SJCRH30 (cell line): ENCODE measurements at regions not wholly inside any gene's neighbourhood (a gene's known extent, or its start where the extent isn't known, plus 50 kb on each side); places are given as distances from the start of the nearest gene placed in this dataset.
A peak's percentile ranks its signal among the peaks of the same experiment; 100 is the strongest.

Experiments
- DNase-seq, 2 experiments: peaks; one replicate each; pipeline ENCODE4 v3.0.0-alpha.2; 2015 to 2020
- H3K27ac ChIP-seq: fragments of 250-450 bp; sonication (Bioruptor Pico); 2 replicates; pipeline ENCODE4 v1.5.1; 2020; ENCODE audit warnings: mild to moderate bottlenecking, moderate library complexity
- H3K27me3 ChIP-seq: fragments of 250-450 bp; sonication (Bioruptor Pico); 2 replicates; pipeline ENCODE4 v1.5.1; 2020; ENCODE audit warnings: mild to moderate bottlenecking, moderate library complexity
- H3K36me3 ChIP-seq: fragments of 250-450 bp; sonication (Bioruptor Pico); 2 replicates; pipeline ENCODE4 v1.5.1; 2020; ENCODE audit warnings: mild to moderate bottlenecking, moderate library complexity
- H3K4me1 ChIP-seq: fragments of 250-450 bp; sonication (Bioruptor Pico); 2 replicates; pipeline ENCODE4 v1.5.1; 2020; ENCODE audit warnings: mild to moderate bottlenecking, moderate library complexity
- H3K4me3 ChIP-seq: fragments of 250-450 bp; sonication (Bioruptor Pico); 2 replicates; pipeline ENCODE4 v1.5.1; 2020; ENCODE audit warnings: mild to moderate bottlenecking, moderate library complexity
- H3K9me3 ChIP-seq: fragments of 250-450 bp; sonication (Bioruptor Pico); replicated peaks from 2 replicates; pipeline ENCODE4 v1.5.1; 2020; ENCODE audit warnings: mild to moderate bottlenecking, moderate library complexity

DNA sequence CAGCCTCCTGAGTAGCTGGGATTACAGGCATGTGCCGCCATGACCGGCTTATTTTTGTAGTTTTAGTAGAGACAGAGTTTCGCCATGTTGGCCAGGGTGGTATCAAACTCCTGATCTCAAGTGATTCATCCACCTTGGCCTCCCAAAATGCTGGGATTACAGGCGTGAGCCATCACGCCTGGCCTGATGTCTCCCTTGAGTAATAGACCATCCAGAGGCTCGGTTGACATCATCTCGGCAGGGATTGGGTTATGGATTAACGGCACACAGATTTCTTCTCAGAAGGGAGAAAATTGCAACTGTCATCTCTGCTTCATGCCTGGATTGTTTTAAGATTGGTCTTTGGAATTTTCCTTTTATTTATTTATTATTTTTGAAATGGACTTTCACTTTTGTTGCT lies 239.2 kb upstream of the LARGE1 start:
- Histone ChIP-seq H3K27me3 (no peaks in the 10 kb centered on the region), H3K4me3 (no peak overlapping the region), H3K4me1 (no peaks in the 10 kb centered on the region), H3K36me3 (no peaks in the 10 kb centered on the region), H3K9me3 (no peaks in the 10 kb centered on the region), H3K27ac (no peak overlapping the region)
- DNase-seq, result no peak

DNA sequence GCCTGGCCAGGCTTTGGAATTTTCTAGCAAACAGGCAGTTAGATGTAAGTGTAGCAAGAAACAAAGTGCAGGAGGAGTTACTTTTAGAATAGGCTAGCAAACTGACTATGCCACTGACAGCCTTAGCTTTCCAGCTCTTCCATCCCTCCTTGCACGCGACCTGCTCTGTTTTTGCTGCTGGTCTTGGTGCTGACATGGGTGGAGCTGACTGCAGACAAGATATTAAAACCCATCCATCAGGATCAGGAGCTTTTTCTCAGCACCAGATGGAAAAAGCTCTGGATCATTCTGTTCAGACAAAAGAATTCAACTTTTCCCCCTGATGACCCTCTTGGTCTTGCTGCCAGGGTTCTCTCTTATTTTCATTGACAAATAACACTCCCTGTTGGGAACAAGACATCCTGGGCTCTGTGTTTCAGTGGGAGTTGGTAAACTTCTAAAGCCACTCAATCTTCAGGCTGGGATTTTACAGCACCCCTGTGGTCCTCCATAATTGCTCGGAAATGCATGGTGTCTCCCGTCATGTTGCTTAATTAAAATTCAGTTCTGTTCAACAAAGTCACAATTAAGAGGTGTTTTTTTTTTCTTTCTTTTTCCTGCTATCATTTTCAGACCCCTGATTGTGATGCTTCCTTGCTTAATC lies 240.0 kb upstream of the LARGE1 start:
- Histone ChIP-seq H3K36me3 (no peaks in the 10 kb centered on the region), H3K27me3 (no peaks in the 10 kb centered on the region), H3K27ac (no peak overlapping the region), H3K4me1 (no peaks in the 10 kb centered on the region), H3K9me3 (no peaks in the 10 kb centered on the region), H3K4me3 (no peak overlapping the region)
- DNase-seq, result no peak

DNA sequence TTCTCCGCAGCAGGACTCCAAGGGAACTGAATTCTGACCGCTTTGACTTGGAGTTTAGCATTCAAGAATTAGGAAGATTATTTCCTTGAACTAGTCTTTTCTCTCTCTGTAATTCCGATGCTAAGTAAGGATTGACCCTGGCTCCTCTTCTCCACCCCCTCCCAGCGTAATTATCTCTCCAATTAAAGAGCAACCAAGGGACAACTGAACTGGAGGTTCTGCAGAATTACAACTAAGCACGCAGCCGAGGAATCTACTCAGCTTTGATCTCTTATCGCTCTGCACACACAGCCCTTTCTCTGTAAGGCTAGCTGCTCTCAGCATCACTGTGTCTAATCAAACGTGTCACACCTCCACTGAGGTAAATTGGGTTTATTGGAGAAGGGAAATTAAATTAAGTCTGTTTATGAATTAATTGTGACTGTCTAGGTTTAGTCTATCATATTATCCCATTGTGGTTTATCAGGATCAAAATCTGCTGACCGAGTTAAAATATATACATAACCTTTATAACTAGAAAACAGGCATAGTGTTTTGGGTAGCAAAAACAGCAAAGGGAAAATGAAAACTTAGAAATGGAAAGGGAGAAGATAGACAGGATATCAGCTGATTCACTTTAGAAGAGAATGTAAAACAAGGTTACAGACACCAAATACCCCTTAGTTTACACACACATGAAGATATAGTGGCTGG lies 241.3 kb upstream of the LARGE1 start:
- DNase-seq, result no peak
- no peak overlapping the region for H3K4me3 ChIP-seq
- no peaks in the 10 kb centered on the region for H3K4me1 ChIP-seq
- no peak overlapping the region for H3K27ac ChIP-seq
- no peaks in the 10 kb centered on the region for H3K9me3 ChIP-seq
- no peaks in the 10 kb centered on the region for H3K36me3 ChIP-seq
- H3K27me3 ChIP-seq, result no peaks in the 10 kb centered on the region

DNA sequence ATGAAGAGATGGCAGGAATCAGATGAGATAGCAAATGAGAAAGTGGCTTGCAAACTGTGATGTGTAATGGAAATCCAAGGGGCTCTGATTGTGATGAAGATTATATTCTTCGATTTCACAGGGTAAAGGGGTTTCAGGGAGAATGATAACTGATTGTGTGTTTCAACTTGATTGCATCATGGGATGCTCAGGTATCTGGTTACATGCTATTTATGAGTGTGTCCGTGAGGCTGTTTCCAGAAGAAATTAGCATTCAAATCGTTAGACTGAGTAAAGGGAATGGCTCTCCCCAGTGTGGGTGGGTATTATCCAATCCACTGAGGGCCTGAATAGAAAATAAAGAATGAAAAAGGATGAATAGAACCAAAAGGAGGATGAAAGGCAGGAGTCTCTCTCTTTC lies 278.7 kb upstream of the LARGE1 start:
- no peak overlapping the region for H3K27ac ChIP-seq
- no peaks in the 10 kb centered on the region for H3K4me1 ChIP-seq
- no peaks in the 10 kb centered on the region for H3K36me3 ChIP-seq
- H3K9me3 ChIP-seq, result no peaks in the 10 kb centered on the region
- DNase-seq, result no peak
- H3K4me3 ChIP-seq, result no peak overlapping the region
- H3K27me3 ChIP-seq, result no peaks in the 10 kb centered on the region

DNA sequence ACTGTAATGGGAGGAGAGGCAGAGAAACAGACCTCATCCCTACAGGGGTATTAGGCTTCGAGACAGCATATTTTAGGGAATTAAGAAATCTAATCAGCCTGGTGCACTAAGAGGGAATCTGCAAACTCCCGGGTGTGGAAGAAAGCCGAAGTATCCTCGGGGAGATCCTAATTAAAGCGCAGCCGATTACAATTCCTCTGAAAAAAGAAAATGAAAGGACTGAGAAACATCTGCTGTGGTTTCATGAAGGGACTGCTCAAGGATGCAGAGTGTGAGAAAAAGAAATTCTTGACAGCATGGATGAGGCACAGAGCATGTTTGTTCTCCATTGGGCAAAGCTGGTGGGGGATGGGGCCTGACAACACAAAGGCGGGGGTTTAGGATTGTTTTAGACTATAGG lies 290.0 kb upstream of the LARGE1 start:
- H3K4me3 ChIP-seq, result no peak overlapping the region
- H3K36me3 ChIP-seq, result no peaks in the 10 kb centered on the region
- no peak for DNase-seq
- no peaks in the 10 kb centered on the region for H3K4me1 ChIP-seq
- no peaks in the 10 kb centered on the region for H3K9me3 ChIP-seq
- no peak overlapping the region for H3K27ac ChIP-seq
- no peaks in the 10 kb centered on the region for H3K27me3 ChIP-seq

DNA sequence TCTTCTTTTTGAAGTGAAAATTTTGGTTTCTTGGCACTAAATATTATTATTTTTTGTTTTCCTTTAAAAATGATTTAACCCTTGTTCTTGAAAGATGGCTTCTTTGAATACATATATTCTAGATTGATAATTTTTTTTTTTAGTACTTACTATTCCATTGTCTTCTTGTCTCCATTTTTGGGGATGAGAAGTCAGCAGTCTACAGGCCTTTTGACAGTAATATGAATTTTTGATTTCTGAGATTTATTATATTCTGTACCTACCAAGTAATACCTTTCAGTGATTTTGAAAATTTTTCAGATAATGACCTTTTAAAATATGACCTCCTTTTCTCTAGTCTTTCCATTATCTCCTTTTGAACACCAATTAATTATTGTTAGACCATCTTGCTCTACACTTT lies 294.1 kb upstream of the LARGE1 start:
- DNase-seq, result no peak

DNA sequence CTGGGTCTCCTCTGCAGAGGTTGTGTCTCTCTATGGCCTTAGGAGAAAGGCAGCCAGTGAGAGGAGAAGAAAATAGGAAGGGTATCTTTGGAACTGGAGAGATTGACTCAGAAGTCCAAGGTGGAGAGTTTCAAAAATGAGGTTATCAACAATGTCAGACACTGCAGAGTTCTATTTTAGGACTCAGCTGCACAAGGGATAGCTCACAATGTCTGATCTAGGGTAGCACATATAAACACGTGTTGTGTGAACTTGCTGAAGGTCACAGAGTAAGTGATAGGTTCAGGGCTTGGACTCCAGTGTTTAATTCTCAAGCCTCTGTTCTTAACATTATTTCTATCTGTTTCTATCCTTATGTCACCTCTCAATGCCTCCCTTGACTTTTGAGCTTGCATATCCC lies 305.0 kb upstream of the LARGE1 start:
- DNase-seq, result no peak
- no peaks in the 10 kb centered on the region for H3K27me3 ChIP-seq

More for the DNA sequence above, 294.1 kb upstream of the LARGE1 start:
- Histone ChIP-seq H3K4me1 (no peaks in the 10 kb centered on the region), H3K27me3 (no peaks in the 10 kb centered on the region), H3K36me3 (no peaks in the 10 kb centered on the region), H3K27ac (no peak overlapping the region), H3K4me3 (no peak overlapping the region), H3K9me3 (no peaks in the 10 kb centered on the region)

DNA sequence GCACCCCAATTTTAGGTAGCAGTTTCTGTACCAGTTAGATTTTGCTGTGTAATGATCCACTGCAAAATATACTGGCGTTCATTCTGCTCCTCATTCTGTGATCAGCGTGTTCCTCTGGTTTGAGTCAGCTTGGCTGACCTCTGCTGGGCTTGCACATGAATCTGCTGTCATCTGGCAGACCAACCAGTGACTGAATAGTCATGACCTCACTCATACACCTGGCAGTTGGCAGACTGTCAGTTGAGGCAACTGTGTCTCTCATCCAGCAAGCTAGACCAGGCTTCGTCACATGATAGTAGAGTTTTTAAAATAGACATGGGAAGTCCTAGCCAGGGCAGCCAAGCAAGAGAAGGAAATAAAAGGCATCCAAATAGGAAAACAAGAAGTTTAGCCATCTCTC lies 316.3 kb upstream of the LARGE1 start:
- no peaks in the 10 kb centered on the region for H3K9me3 ChIP-seq
- H3K36me3 ChIP-seq, result no peaks in the 10 kb centered on the region
- DNase-seq, result no peak
- no peak overlapping the region for H3K27ac ChIP-seq
- no peaks in the 10 kb centered on the region for H3K27me3 ChIP-seq
- no peaks in the 10 kb centered on the region for H3K4me1 ChIP-seq
- H3K4me3 ChIP-seq, result no peak overlapping the region

More for the DNA sequence above, 305.0 kb upstream of the LARGE1 start:
- H3K27ac ChIP-seq, result no peak overlapping the region
- H3K9me3 ChIP-seq, result no peaks in the 10 kb centered on the region
- no peaks in the 10 kb centered on the region for H3K36me3 ChIP-seq
- no peak overlapping the region for H3K4me3 ChIP-seq
- H3K4me1 ChIP-seq, result no peaks in the 10 kb centered on the region

DNA sequence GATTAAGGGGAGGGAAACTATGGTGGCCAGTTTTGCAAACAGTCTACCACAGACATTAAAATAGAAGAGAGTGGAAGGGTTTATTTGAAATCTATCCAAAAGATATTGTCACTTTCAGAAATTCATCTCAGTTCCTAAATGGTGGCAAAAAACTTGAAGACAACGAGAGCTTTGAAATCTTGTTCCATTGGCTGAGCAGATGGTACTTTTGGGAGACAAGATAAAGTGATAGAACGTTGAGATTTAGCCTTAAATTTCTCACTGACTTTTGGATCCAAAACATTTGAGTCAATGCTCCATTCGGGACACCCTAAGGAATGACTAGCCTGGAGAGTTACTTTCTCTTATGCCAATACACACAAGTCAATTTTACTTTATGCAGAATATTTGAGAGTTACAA lies 319.1 kb upstream of the LARGE1 start:
- H3K27me3 ChIP-seq, result no peaks in the 10 kb centered on the region
- H3K9me3 ChIP-seq, result no peaks in the 10 kb centered on the region
- H3K4me1 ChIP-seq, result no peaks in the 10 kb centered on the region
- H3K27ac ChIP-seq, result no peak overlapping the region
- no peaks in the 10 kb centered on the region for H3K36me3 ChIP-seq
- H3K4me3 ChIP-seq, result no peak overlapping the region
- no peak for DNase-seq

DNA sequence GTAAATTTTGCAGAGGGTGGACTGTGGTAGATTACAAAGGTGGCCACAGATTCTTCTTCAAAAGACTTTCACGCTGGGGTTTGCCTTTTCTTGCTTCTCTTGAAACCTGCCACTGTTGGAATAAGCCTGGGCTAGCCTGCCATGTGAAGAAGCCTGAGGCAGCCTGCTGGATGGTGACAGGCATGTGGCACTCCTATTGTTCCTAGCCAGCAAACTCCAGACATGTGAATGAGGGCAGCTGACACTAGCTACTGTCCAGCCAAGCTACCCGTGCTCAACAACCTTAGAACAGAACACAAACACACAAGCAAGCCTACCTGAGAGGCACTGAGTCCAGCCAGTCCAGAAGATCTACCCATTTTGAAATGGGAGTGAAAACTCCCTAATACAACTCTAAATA lies 322.7 kb upstream of the LARGE1 start:
- no peaks in the 10 kb centered on the region for H3K4me1 ChIP-seq
- H3K27ac ChIP-seq, result no peak overlapping the region
- H3K9me3 ChIP-seq, result no peaks in the 10 kb centered on the region
- H3K27me3 ChIP-seq, result no peaks in the 10 kb centered on the region
- no peak for DNase-seq
- H3K4me3 ChIP-seq, result no peak overlapping the region
- H3K36me3 ChIP-seq, result no peaks in the 10 kb centered on the region

DNA sequence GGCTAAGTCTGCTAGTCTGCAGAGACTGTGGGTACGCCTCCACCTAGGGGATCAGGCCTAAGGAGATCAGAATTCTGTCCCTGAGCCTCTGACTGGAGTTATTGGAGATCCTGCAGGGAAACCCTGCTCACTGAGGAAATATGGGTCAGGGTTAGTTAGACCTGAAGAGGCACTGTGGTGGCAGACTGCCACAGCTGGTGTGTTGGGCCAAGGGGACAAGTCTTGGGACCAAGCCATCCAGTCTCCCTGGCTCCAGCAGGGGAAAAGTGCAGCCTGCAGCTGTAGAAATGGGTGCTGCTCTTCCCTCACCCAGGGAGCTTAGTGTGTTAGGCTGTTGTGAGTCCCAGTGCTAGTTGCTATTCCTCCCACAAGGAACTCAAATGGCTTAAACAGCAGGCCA lies 334.8 kb upstream of the LARGE1 start:
- H3K9me3 ChIP-seq, result no peaks in the 10 kb centered on the region

DNA sequence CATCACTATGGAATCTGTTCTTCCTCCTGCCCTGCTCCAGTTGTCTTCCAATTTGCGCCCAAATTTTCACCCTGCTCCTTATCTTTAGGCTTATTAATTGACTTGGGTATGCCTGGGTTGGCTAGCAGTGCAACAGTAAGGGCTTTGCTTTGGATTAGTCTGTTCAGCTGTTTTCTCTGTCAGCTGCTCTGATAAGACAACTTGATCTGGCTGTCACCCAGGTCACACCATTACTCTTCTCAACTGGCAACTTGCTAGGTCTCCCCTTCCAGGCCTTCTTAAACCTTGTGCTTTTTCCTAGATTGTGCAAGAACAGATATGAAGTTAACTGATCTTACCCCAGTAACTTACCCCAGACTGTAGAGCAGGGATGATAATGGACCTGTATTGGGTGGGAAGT lies 357.8 kb upstream of the LARGE1 start:
- Histone ChIP-seq H3K36me3 (no peaks in the 10 kb centered on the region), H3K27ac (no peak overlapping the region), H3K27me3 (no peaks in the 10 kb centered on the region), H3K4me3 (no peak overlapping the region), H3K4me1 (no peaks in the 10 kb centered on the region), H3K9me3 (no peaks in the 10 kb centered on the region)
- DNase-seq, result peak in 1 of 2 experiments; percentile 12

More for the DNA sequence above, 334.8 kb upstream of the LARGE1 start:
- no peak for DNase-seq
- Histone ChIP-seq H3K27me3 (no peaks in the 10 kb centered on the region), H3K27ac (no peak overlapping the region), H3K36me3 (no peaks in the 10 kb centered on the region), H3K4me3 (no peak overlapping the region), H3K4me1 (no peaks in the 10 kb centered on the region)

DNA sequence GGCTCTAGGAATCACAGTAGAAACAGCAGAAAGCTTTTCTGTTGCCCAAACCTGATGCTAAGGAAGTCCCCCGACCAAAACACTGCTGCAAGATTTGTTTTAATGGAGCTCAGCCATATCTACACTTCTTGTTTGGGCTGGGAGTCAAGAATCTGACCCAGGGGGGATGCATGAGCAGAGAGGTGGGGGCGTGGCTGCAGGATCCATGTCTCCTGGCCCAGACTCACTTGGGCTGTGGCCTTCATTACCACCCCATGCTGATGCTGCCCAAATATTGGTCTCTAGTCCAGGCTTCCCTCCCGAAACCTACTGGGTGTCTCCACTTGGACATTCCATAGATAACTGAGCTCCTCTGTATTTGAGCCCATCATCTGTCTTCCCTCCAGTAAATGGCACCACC lies 361.5 kb upstream of the LARGE1 start:
- H3K4me1 ChIP-seq, result no peaks in the 10 kb centered on the region
- no peaks in the 10 kb centered on the region for H3K27me3 ChIP-seq
- H3K27ac ChIP-seq, result no peak overlapping the region
- no peak for DNase-seq
- no peaks in the 10 kb centered on the region for H3K36me3 ChIP-seq
- no peak overlapping the region for H3K4me3 ChIP-seq
- no peaks in the 10 kb centered on the region for H3K9me3 ChIP-seq

DNA sequence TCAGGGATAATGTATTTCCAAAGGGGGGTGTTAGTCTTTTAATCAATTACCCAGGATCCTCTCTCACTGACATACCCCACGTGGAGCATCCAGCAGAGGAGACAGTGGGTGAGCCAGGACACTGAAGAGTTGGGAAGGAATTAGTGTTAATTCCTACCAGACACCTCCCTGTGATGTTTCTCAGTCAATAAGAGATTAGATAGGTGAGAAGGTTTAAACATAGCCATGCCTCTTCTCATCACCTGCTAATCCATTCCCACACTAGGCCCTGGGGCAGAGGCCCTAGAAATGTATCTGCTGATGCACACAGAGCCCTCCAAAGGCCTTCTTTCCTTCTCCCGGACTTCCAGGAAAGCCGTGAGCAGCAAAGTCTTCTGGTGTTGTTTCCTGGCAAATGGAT lies 363.6 kb upstream of the LARGE1 start:
- no peaks in the 10 kb centered on the region for H3K27me3 ChIP-seq
- no peaks in the 10 kb centered on the region for H3K36me3 ChIP-seq
- DNase-seq, result no peak

DNA sequence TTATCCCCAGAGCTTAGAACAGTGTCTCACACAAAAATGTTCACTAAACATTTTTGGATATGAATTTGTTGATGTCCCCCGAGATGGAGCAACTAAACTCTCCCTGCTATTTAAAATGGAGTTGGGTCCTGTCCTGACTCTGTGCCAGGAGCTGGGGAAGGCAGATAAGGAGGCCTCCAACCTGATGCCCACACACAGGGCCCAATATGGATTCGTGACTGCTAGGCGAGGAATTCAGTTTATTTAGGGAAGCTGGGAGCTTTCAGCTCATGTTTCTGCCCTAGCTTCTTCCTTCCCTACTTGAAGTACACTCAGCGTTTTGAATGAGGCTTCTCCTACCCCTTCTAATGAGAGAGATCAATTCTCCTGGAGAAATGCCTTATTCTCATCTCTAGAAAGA lies 373.0 kb upstream of the LARGE1 start:
- no peak for DNase-seq
- Histone ChIP-seq H3K4me3 (no peak overlapping the region), H3K9me3 (no peaks in the 10 kb centered on the region), H3K27me3 (no peaks in the 10 kb centered on the region), H3K27ac (no peak overlapping the region), H3K4me1 (no peaks in the 10 kb centered on the region), H3K36me3 (no peaks in the 10 kb centered on the region)

More for the DNA sequence above, 363.6 kb upstream of the LARGE1 start:
- Histone ChIP-seq H3K4me3 (no peak overlapping the region), H3K9me3 (no peaks in the 10 kb centered on the region), H3K27ac (no peak overlapping the region), H3K4me1 (no peaks in the 10 kb centered on the region)

DNA sequence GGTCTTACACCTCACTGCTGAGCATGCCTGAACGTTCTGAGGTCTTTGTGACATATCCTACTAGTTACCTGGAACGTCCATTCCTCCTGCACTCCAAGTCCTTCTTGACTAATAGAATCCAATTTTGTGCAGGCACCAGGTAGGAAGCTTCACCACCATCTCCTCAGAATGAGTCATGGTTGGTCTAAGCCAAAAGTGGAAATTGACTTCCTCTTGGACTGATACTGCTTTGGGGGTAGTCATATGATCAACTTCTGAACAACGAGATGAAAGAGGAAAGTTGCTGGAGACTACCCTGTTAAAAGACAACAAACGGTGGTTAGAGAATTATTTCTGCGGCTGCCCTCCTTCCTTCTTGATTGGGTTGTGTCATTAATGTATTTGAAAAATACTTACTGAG lies 374.2 kb upstream of the LARGE1 start:
- H3K36me3 ChIP-seq, result no peaks in the 10 kb centered on the region
- no peaks in the 10 kb centered on the region for H3K27me3 ChIP-seq
- H3K4me3 ChIP-seq, result no peak overlapping the region
- H3K27ac ChIP-seq, result no peak overlapping the region
- H3K9me3 ChIP-seq, result no peaks in the 10 kb centered on the region
- no peak for DNase-seq
- no peaks in the 10 kb centered on the region for H3K4me1 ChIP-seq
